ENCODE measurements at regions not wholly inside any gene's neighbourhood (a gene's known extent, or its start where the extent isn't known, plus 50 kb on each side); places are given as distances from the start of the nearest gene placed in this dataset.

DNA sequence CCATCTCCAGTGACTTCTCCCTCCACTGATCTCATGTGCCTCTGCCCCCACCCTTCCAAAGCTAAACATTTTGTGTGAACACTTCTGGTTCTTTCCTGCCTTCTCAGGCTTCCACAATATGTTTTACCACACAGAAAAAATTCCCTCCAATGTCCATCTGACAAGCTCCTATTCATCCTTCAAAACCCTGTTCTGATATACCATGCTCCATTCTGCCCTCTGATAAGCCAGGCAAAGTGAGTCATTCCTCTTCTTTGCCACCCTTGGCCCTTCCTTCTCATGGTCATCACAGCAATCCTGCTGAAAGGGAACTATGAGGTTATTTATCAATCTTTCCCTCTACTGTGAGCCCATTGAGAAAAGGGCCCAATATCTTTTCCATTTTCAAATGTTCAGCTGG, 97.6 kb downstream of the BARX1 start:
- in situ Hi-C loops (cut with HindIII; ENCODE audit: low pct_unique_long_range_greater_than_20kb, low sequenced_read_pairs): no loop called here

GRCh38 chr9:93852728-93853127, 102.4 kb downstream of the BARX1 start:
- in situ Hi-C loops (cut with HindIII; ENCODE audit: low pct_unique_long_range_greater_than_20kb, low sequenced_read_pairs): no loop called here
- no peak for DNase-seq (ENCODE audit: low read depth, low spot score)

More for the DNA sequence above, 97.6 kb downstream of the BARX1 start:
- DNase-seq (ENCODE audit: low read depth, low spot score): no peak

DNA sequence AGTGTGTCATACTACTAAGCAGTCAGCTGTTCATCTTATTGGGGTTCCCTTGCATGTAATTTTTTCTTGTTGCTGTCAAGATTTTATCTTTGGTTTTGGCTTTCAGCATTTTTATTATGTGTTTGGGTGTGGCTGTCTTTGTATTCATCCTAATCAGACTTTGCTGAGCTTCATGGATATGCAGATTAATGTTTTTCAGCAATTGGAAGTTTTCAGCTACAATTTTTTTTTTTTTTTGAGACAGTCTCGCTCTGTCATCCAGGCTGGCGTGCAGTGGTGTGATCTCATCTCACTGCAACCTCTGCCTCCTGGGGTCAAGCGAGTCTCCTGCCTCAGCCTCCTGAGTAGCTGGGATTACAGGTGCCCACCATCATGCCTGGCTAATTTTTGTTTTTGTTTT, 108.8 kb downstream of the BARX1 start:
- in situ Hi-C loops (cut with HindIII; ENCODE audit: low pct_unique_long_range_greater_than_20kb, low sequenced_read_pairs): no loop called here
- no peak for DNase-seq (ENCODE audit: low read depth, low spot score)

DNA sequence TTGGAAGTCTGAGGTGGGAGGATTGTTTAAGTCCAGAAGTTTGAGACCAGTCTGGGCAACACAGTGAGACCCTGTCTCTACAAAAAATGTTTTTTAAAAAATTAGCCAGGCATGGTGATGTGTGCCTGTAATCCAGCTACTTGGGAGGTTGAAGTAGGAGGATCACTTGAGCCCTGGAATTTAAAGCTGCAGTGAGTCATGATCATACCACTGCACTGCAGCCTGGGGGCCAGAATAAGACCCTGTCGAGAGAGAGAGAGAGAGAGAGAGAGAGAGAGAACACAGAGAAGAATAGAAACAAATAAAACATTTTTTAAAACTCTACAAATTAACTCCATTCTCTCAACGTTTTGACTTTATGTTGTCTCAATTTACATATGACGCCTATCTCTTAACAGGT, 111.8 kb downstream of the BARX1 start:
- DNase-seq (ENCODE audit: low read depth, low spot score): no peak
- in situ Hi-C loops (cut with HindIII; ENCODE audit: low pct_unique_long_range_greater_than_20kb, low sequenced_read_pairs): no loop called here

GRCh38 chr9:93830606-93831005, 124.5 kb downstream of the BARX1 start:
- no peak for DNase-seq (ENCODE audit: low read depth, low spot score)
- in situ Hi-C loops (cut with HindIII; ENCODE audit: low pct_unique_long_range_greater_than_20kb, low sequenced_read_pairs): no loop called here

- DNase-seq (ENCODE audit: low read depth, low spot score): no peak
- in situ Hi-C loops (cut with HindIII; ENCODE audit: low pct_unique_long_range_greater_than_20kb, low sequenced_read_pairs): no loop called here
Measured at GRCh38 chr9:93830012-93830596, 125.1 kb downstream of the BARX1 start.

DNA sequence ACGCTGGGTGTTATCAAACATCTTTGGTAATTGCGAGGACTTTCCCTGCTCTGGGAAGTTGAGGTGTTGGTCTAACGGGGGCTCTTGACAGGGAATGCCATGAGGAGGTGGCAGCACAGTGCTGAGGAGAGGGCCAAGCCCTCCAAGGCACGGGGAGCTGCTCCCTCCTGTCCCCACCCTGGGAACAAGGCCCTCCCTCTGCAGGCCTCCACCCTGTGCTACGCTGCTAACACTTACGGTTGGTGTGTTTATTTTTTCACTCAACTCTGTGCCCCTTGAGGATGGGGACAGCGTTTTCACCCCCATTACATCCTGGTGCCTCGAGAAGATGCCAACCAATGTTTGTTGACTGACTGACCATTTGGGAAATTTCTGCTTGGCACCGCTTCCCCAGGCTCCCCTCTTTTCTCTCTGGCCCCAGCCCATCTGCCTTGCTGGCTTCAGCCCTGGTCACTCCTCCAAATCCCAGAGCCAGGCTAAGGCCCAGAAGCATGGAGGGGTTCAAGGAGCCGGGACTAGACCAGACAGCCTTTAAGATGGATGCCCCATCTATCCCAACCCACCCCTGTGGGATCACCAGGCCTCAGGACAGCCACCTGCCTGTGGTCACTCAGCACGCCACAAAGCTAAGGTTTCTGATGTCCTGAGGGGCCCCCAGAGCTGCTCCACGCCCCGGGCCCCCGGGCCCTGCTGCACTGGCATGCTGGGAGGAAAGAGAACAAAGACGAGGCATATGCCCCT, 125.7 kb downstream of the BARX1 start:
- no peak for DNase-seq (ENCODE audit: low read depth, low spot score)
- in situ Hi-C loops (cut with HindIII; ENCODE audit: low pct_unique_long_range_greater_than_20kb, low sequenced_read_pairs): no loop called here

GRCh38 chr9:93828331-93829097, 126.6 kb downstream of the BARX1 start:
- in situ Hi-C loops (cut with HindIII; ENCODE audit: low pct_unique_long_range_greater_than_20kb, low sequenced_read_pairs): no loop called here
- no peak for DNase-seq (ENCODE audit: low read depth, low spot score)

GRCh38 chr9:93827545-93828330, 127.4 kb downstream of the BARX1 start:
- peak; percentile 57 for DNase-seq (ENCODE audit: low read depth, low spot score)
- in situ Hi-C loops (cut with HindIII; ENCODE audit: low pct_unique_long_range_greater_than_20kb, low sequenced_read_pairs): no loop called here

GRCh38 chr9:93826905-93827544, 128.1 kb downstream of the BARX1 start:
- in situ Hi-C loops (cut with HindIII; ENCODE audit: low pct_unique_long_range_greater_than_20kb, low sequenced_read_pairs): no loop called here
- DNase-seq (ENCODE audit: low read depth, low spot score): no peak

DNA sequence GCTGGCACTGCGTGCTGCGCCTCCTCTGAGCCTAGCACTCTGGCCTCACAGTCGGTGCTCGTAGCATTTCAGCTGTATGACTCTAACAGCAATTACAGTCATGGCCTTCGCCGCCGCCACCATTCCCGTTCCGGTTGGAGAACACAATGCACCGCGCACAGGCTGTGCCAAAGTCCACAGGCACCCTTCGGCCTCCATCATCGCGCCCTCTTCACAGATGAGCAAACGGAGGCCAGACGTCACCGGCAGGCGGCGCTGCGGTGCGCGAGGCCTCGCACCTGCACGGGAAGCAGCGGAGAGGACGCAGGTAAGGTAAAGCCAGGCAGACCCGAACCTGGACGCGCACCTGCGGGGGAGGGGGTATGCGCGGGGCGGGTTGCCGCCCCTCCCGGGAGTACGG, 128.9 kb downstream of the BARX1 start:
- in situ Hi-C loops (cut with HindIII; ENCODE audit: low pct_unique_long_range_greater_than_20kb, low sequenced_read_pairs): no loop called here
- no peak for DNase-seq (ENCODE audit: low read depth, low spot score)

- in situ Hi-C loops (cut with HindIII; ENCODE audit: low pct_unique_long_range_greater_than_20kb, low sequenced_read_pairs): no loop called here
- DNase-seq (ENCODE audit: low read depth, low spot score): no peak
Measured at GRCh38 chr9:93825348-93826115, 129.6 kb downstream of the BARX1 start.

DNA sequence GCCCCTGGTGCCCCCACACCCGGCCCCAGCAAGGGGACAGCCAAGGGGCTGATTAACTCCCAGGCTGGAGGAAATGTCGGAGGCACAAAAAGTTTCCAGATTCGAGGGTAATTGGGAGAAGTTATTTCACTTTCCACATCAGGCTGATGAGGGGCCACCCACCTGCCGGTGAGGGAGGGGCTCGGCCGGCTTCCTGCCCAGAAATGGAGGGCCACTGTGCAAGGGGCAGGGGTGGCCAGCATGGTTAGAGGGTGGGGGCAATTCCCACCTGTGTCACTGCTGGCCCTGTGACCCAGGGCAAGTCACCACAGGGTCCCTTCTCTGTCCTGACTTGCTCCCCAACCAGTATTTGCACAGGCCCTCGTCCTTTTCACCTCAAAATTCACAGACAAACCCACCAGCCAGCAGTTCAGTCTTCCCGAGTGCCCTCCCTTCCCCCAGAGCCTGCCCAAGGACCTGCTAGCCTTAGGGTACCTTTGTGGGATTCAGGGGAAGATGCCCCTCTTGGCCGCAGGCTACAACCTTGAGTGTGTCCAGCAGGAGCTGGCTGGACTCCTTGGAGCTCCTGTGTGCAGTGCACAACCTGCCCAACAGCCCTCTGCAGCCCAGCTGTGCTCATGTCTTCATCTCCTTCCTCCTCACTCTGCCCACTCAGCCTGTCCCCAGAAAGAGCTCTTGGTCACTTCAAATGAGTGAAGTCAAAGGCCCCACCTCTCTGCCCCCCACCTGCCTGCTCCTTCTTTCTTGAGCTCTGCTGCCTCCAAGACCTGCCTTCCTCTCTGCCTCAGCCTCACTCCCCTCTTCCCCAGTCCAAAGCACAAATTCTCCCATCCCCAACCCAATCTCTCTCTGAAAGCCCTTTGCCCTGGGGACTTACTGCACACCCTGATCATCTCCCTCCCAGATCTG, 130.5 kb downstream of the BARX1 start:
- DNase-seq (ENCODE audit: low read depth, low spot score): no peak
- in situ Hi-C loops (cut with HindIII; ENCODE audit: low pct_unique_long_range_greater_than_20kb, low sequenced_read_pairs): no loop called here

- in situ Hi-C loops (cut with HindIII; ENCODE audit: low pct_unique_long_range_greater_than_20kb, low sequenced_read_pairs): no loop called here
- no peak for DNase-seq (ENCODE audit: low read depth, low spot score)
Measured at GRCh38 chr9:93823245-93824072, 131.7 kb downstream of the BARX1 start.

DNA sequence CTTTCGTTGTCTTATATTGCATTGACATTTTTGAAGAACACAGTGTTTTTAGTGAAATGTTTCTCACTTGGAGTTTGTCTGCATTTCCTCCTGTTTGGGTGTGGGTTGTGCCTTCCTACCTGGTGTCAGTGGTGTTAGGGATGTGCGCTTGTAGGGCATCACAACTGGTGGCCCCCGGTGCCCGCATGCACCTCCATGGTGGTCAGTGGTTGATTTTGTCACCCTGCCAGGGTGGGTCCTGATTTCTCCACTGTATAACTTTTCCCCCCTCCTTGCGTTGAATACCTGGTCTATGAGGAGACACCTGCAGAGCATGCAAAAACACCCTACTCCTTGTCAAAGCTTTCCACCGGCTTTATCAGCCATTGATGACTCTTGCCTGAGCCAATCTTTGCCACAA, 132.9 kb downstream of the BARX1 start:
- no peak for DNase-seq (ENCODE audit: low read depth, low spot score)
- in situ Hi-C loops (cut with HindIII; ENCODE audit: low pct_unique_long_range_greater_than_20kb, low sequenced_read_pairs): no loop called here

Measured in SK-MEL-5 (cell line).